ENCODE measurements at regions not wholly inside any gene's neighbourhood (a gene's known extent, or its start where the extent isn't known, plus 50 kb on each side); places are given as distances from the start of the nearest gene placed in this dataset.

- Histone ChIP-seq H3K4me1 (ENCODE audit: insufficient read depth, low read length, poor library complexity, severe bottlenecking) (no peaks in the 10 kb centered on the region), H3K9me3 (ENCODE audit: low read length) (no peaks in the 10 kb centered on the region)
- POLR2A ChIA-PET: no interaction called here
Measured at GRCh38 chr4:22191565-22191964, 243.0 kb upstream of the KCNIP4 start.

GRCh38 chr4:22190855-22191254 is 242.3 kb upstream of the KCNIP4 start:
- ChIA-PET POLR2A (no interaction called here), CTCF (ENCODE audit: unreplicated experiment) (no interaction called here)
- intact Hi-C loops (cut with micrococcal nuclease; ENCODE audit: unreplicated experiment): no loop called here
- Histone ChIP-seq H3K9me3 (ENCODE audit: low read length) (no peaks in the 10 kb centered on the region), H3K27ac (ENCODE audit: low read depth, low read length, poor library complexity, severe bottlenecking) (no peak overlapping the region), H2AFZ (ENCODE audit: low read length) (no peak overlapping the region), H4K20me1 (ENCODE audit: insufficient read depth, low read length) (no peaks in the 10 kb centered on the region), H3K79me2 (ENCODE audit: insufficient read depth, low read depth, low read length) (no peaks in the 10 kb centered on the region), H3K4me1 (ENCODE audit: insufficient read depth, low read length, poor library complexity, severe bottlenecking) (no peaks in the 10 kb centered on the region), H3K9me2 (ENCODE audit: insufficient read depth, low read length) (no peaks in the 10 kb centered on the region), H3K4me2 (ENCODE audit: low read length) (no peak overlapping the region), H3K36me3 (ENCODE audit: insufficient read depth, low read length) (no peaks in the 10 kb centered on the region), H3K4me3 (ENCODE audit: low read depth, low read length, poor library complexity, severe bottlenecking) (no peak overlapping the region)
- TF ChIP-seq CTCF (conservative IDR thresholded peaks at IDR 0.05; ENCODE audit: low read length) (no peak), EZH2phosphoT487 (IDR thresholded peaks at IDR 0.05; ENCODE audit: borderline replicate concordance, low read depth, low read length) (no peak)
- DNase-seq (ENCODE audit: low spot score): no peak
- no TSS peak for BruUV-seq (replicated peaks)

More at GRCh38 chr4:22191565-22191964, 243.0 kb upstream of the KCNIP4 start:
- no peak overlapping the region for H3K27ac ChIP-seq (ENCODE audit: low read depth, low read length, poor library complexity, severe bottlenecking)
- BruUV-seq (replicated peaks): no TSS peak
- H3K79me2 ChIP-seq (ENCODE audit: insufficient read depth, low read depth, low read length): no peaks in the 10 kb centered on the region
- no peak overlapping the region for H3K4me3 ChIP-seq (ENCODE audit: low read depth, low read length, poor library complexity, severe bottlenecking)
- TF ChIP-seq EZH2phosphoT487 (IDR thresholded peaks at IDR 0.05; ENCODE audit: borderline replicate concordance, low read depth, low read length): no peak
- no peak for TF ChIP-seq CTCF (conservative IDR thresholded peaks at IDR 0.05; ENCODE audit: low read length)
- no peaks in the 10 kb centered on the region for H3K9me2 ChIP-seq (ENCODE audit: insufficient read depth, low read length)
- no peaks in the 10 kb centered on the region for H3K36me3 ChIP-seq (ENCODE audit: insufficient read depth, low read length)
- H3K4me2 ChIP-seq (ENCODE audit: low read length): no peak overlapping the region
- intact Hi-C loops (cut with micrococcal nuclease; ENCODE audit: unreplicated experiment): no loop called here
- no peak overlapping the region for H2AFZ ChIP-seq (ENCODE audit: low read length)
- H4K20me1 ChIP-seq (ENCODE audit: insufficient read depth, low read length): no peaks in the 10 kb centered on the region
- CTCF ChIA-PET (ENCODE audit: unreplicated experiment): no interaction called here
- DNase-seq (ENCODE audit: low spot score): no peak

GRCh38 chr4:22187203-22187820 is 238.7 kb upstream of the KCNIP4 start:
- CTCF ChIA-PET (ENCODE audit: unreplicated experiment): no interaction called here
- H4K20me1 ChIP-seq (ENCODE audit: insufficient read depth, low read length): no peaks in the 10 kb centered on the region
- no peaks in the 10 kb centered on the region for H3K79me2 ChIP-seq (ENCODE audit: insufficient read depth, low read depth, low read length)
- no TSS peak for BruUV-seq (replicated peaks)
- H3K4me2 ChIP-seq (ENCODE audit: low read length): no peak overlapping the region
- H3K27ac ChIP-seq (ENCODE audit: low read depth, low read length, poor library complexity, severe bottlenecking): no peak overlapping the region
- H3K9me2 ChIP-seq (ENCODE audit: insufficient read depth, low read length): no peaks in the 10 kb centered on the region
- H3K4me1 ChIP-seq (ENCODE audit: insufficient read depth, low read length, poor library complexity, severe bottlenecking): no peaks in the 10 kb centered on the region
- no peaks in the 10 kb centered on the region for H3K9me3 ChIP-seq (ENCODE audit: low read length)
- no peaks in the 10 kb centered on the region for H3K36me3 ChIP-seq (ENCODE audit: insufficient read depth, low read length)
- H2AFZ ChIP-seq (ENCODE audit: low read length): no peak overlapping the region
- POLR2A ChIA-PET: no interaction called here
- H3K4me3 ChIP-seq (ENCODE audit: low read depth, low read length, poor library complexity, severe bottlenecking): no peak overlapping the region
- intact Hi-C loops (cut with micrococcal nuclease; ENCODE audit: unreplicated experiment): no loop called here
- DNase-seq (ENCODE audit: low spot score): no peak
- TF ChIP-seq CTCF (conservative IDR thresholded peaks at IDR 0.05; ENCODE audit: low read length) (no peak), EZH2phosphoT487 (IDR thresholded peaks at IDR 0.05; ENCODE audit: borderline replicate concordance, low read depth, low read length) (no peak)
